GM21825 (cell line): ENCODE measurements at regions not wholly inside any gene's neighbourhood (a gene's known extent, or its start where the extent isn't known, plus 50 kb on each side); places are given as distances from the start of the nearest gene placed in this dataset.
"Not testable (repeated sequence)": the region's sequence is repeated elsewhere in the genome, so short reads cannot be mapped to it uniquely, and the experiment has no call there.

ENCODE experiments used
- ATAC-seq: cut with Tn5 transposase; IDR thresholded peaks from one replicate; pipeline ENCODE4 v1.9.1; 2021; ENCODE audit warnings: mild to moderate bottlenecking, moderate library complexity; ENCODE audit not compliant: unreplicated experiment

DNA sequence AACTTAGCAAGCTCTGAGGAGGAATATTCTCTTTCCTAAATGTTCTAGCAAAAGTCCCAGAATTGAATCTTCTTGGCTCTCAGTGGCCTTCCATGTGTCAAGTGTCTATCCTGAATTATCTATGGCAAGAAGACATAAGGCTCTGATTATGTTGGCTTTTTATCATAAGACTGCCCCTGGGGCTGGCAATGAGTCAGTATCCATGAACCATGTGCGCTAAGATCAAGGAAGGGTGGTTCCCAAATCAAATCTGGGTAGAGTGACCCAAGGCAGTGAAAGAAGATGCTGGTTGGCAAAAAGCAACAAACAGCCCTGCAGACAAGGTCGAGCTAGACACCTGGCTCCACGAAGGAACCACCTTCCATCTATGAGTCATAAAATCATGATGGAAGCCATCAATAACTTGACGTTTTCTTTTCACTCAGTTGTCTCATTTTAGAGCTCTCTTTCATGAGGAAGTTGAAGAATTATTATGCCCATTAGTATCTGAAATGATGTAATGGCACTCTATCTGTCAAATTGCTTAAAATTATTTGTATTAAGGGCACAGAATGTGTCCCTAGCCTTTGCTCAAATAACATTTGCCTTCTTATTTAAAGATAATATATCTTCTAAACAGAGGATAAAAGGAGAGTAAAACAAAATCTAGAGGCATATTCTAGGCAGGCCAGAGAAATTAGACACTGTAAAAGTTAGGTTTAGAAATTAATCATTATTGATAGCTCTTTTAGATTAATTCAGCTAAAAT, 657.7 kb upstream of the GOT2 start:
- no peak for ATAC-seq

DNA sequence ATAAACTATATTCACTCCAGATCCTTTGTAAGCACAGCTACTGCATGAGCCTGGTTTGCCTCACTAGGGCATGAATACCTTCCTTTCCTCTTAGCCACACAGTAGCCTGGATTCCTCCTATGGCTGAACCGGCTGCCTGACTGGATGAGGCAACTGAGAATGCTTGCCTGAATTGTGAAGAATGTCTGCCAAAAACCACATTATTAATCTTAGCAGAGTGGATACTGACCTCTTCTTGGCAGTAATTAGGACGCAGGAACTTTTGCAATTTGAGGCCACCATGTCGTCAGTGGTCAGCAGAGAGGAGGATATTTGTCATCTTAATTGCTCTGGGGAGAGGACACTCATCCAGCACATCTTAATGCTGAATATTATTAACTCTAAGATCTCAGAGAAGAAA, 651.8 kb upstream of the GOT2 start:
- no peak for ATAC-seq

DNA sequence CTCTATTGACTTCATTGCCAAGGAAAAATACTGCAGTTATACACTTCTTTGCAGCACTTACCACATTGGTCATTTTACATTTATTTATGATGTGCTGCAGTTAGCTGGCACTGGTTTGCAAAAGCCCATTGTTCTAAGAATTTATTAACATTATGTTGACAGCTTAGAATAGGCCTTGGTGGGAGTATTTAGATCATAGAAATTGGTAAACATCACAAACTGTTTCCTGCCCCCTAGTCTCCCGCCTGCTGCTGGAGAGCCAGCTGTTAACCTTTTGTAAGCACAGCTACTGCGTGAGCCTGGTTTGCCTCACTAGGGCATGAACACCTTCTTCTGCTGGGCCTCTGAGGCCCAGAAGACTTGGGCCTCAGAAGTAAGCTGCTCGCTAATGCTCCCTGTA, 651.4 kb upstream of the GOT2 start:
- no peak for ATAC-seq

DNA sequence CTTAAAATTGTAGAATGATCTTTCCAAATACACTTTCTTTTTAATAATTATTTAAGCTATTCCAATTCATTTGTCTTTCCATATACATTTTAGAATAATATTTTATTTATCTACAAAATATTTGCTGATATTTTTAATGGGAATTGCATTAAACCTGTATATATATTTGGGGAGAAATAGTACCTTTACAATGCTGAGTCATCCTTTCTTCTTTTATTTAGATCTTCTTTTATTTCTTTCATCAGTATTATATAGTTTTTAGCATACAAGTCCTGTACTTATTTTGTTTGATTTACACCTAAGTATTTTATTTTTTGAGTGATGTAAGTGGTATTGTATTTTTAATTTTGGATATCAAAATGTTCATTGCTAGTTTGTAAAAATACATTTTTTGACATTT, 639.5 kb upstream of the GOT2 start:
- ATAC-seq, result no peak

DNA sequence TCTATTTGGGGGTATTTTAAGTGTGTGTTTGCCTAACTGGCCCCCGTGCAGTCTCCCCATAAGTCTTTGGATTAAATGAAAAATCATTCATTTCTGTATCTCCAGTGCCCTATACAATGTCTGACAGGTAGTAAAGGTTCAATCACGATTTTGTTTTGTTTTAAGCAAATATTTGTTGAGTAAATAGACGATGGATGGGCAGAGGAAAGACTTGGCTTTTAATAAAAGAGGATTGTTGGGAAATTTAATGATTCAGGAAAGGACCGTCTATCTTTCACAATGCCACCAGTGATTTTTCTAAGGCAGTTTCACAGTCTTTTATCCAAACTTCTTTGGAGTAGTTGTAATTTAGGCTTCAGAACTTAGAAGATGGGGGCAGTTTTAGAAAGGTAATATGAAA, 636.6 kb upstream of the GOT2 start:
- ATAC-seq, result no peak

DNA sequence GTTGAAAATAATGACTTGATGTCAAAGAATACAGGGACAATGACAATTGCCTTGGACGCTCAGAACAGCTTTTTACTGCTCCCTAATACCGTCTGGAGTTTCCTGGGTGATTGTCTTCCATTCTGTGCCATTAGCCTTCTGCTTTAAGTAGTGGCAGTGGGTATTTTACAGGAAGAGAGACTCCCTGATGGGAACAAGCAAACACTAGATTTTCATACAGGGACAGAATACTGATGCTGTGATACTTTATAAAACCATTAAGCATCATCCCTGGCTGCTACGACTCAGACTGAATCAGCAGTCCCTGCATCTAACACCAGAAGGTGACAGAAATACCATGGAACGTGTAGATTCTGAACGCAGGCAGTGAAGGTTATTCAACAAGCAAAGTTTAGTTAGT, 635.4 kb upstream of the GOT2 start:
- ATAC-seq, result no peak

DNA sequence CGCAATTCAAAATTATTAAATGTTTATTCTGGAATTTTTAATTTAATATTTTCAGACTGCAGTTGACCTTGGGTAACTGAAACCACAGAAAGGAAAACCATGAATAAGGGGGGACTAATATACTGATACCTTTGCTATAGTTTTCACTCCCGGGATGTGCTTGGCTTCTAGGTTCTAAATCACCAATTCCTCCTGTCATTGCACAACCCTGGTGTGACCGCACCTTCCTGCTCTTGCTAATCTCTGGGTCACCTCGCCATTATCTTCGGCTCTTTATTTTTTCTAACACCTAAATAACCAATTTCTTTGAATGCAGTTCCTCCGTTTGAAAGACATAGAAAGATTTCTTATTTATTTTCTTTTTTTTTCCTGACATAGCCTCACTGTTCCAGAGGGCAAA, 634.5 kb upstream of the GOT2 start:
- no peak for ATAC-seq

DNA sequence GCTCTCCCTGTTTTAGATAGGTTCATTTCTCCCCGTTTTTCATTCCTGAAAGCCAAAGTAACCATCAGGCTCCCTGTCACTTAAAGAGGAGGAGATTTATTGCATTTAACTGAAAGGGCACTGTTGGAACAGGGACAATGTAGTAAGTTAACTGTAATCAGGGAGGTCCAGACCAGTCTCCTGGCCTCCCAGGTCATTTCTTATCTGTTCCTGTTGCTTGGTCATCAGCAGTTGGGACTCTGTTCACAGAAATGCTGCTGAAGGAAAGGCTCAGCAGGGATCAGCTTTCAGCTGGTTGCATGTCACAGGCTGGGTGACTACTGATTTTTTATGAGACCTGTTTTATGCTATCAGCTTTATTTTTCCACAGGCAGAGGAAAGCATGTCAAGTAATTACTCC, 622.6 kb upstream of the GOT2 start:
- ATAC-seq, result no peak

DNA sequence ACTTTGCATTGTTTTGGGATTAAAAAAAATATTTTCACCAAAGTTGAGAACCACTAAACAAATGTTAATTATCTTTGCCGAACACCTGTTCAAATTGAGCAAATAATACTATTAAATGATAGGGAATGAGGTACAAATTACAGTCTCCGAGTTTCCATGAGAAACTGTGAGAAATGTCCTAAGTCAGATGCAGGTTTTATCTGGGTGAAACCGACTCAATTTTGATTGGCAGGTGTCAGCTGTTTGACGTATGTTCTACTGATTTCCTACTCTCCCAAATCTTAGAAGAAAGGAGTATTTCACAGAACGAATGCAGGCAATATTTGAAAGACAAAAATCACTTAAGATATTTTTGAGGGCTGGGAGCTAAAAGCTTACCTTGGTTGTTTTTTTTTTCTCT, 622.0 kb upstream of the GOT2 start:
- no peak for ATAC-seq

DNA sequence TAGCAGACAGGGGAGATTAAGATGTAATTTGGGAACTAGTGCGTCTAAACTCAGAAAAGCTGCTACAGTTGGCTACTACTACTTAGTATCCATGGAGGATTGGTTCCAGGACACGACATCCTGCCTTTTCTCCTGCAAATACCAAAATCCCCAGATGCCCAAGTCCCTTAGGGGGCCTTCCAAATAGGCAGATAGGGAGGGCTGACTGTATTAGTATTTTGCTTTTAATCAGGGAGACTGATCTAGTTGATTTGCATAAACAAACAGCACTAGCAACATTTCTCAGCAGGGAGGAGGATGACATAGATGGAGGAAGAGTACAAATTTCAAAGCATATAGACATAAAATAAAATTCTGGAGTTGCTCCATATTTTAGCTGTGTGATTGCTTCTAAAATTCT, 621.6 kb upstream of the GOT2 start:
- no peak for ATAC-seq

DNA sequence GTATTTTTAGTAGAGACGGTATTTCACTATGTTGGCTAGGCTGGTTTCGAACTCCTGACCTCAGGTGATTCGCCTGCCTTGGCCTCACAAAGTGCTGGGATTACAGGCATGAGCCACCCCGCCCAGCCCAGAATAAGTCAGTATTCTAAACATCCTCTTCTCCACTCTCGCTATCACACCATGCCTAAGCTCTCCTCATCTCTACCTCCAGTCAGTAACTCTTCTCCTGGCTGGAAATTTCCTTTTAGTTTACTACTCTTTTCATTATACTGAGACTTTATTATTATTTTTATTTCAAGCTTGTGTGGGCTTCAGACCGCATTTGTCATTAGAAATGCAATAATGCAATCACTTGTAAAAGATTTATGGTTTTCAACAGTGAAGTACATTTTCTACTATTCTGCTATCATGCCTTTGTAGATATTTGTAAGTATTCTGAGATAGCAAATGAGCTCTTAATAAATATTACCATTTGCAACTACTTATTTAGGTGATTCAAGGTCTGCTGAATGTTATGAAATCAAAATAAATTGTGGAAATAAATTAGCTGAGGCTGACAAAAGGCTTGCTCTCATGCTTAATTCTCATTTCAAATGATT, 617.3 kb upstream of the GOT2 start:
- no peak for ATAC-seq

DNA sequence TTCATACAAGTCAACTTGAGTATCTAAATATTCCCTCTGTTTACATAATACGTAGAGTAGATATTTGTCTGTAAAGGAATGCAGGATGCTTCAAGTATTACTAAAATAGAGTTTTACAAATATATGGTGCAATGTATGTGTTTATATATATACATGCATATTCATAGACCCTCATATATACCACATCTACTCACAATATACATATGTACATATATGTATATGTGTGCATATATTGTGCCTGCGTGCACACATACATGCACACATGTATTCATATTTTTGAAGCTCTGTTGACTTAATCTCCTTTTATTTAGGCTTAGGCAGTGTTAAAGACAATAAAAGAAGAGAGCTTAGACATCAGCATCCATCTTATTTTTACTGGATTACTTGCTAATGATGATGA, 616.6 kb upstream of the GOT2 start:
- ATAC-seq, result no peak

DNA sequence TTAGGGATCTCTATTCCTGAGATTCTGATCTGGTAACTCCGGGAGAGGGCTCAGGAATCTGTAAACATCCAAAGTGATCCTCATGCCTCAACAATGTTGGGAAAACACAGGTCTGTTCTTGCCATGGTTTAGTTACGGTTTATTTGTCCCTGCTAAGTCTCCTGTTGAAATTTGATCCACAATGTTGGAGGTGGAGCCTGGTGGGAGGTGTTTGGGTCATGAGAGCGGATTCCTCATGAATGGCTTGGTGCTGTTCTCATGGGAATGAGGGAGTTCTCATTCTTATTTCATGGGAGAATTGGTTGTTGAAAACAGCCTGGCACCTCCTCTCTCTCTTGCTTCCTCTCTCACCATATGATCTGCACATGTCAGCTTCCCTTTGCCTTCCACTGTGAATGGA, 608.6 kb upstream of the GOT2 start:
- ATAC-seq, result no peak

DNA sequence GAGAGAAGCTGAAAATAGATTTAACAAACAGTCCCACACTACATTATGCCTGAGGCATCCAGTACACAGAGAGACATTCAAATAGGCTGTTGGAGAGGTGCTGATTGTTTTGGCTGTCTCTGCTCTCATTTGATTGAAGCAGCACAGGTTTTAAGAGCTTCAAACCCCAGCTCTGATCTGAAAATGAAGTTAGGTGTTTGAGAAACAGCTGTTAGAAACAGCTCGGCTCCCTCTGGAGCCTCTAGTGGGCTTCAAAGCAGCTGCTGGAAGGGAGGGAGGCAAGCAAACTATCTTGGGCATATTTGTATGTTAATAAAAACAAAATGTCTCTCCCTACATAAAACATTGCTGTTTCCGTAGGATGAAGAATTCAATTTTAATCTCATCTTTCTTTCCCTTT, 607.3 kb upstream of the GOT2 start:
- no peak for ATAC-seq

DNA sequence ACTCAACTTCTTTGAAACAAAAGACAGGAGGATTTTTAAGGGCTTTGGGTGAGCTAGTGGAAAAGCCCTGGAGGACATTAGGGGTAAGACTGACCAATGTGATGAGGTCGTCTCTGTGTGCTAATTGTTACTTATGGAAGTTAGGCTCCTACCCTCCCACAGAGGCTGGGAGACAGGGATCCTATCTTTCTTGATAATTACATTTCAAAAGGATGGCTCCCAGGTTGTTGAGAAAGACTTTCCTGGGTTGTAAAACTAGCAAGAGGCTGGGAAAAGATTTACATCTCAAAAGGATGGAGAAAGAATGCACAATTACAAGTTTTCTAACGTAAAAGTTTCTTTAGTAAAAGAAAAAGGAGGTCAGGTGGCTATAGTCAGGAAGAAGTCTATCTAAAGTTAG, 605.8 kb upstream of the GOT2 start:
- no peak for ATAC-seq

DNA sequence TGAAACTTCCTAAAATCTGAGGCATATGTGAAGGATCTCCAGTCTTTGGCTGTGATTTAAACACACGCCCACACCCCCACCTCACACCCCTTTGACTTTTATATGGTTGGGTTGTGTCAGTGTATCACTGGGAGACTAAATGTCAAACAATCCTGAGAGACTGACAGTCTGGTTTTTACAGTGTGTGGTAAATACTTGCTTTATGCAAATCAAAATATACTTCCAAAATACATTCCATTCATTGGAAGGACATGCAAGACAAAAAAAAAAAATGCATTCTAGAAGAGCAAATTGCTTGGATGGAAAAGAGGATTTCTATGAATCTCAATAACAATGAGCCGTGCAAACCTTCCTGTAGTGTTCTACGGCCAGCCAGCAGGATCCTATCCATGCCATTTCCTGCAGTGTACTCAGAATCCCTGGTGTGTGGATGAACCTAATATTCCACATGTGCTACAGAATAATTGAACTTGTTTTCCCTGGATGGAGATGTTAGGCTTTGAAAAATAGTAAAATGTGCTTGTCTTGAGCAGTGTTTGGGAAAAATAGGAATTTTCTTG, 602.1 kb upstream of the GOT2 start:
- ATAC-seq, result no peak

DNA sequence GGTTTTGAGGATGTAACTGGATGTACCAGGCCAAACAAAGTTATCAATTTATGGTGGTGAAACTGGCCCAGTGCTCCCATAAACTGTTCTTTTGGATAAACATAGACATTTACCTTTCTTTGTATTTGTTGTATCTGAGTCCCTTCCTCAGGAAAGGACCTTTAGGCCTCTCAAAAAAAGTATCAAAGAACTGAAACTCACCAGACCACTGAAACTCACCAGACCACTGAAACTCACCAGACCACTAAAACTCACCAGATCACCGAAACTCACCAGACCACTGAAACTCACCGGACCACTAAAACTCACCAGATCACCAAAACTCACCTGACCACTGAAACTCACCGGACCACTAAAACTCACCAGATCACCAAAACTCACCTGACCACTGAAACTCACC, 597.6 kb upstream of the GOT2 start:
- not testable (repeated sequence) for ATAC-seq

DNA sequence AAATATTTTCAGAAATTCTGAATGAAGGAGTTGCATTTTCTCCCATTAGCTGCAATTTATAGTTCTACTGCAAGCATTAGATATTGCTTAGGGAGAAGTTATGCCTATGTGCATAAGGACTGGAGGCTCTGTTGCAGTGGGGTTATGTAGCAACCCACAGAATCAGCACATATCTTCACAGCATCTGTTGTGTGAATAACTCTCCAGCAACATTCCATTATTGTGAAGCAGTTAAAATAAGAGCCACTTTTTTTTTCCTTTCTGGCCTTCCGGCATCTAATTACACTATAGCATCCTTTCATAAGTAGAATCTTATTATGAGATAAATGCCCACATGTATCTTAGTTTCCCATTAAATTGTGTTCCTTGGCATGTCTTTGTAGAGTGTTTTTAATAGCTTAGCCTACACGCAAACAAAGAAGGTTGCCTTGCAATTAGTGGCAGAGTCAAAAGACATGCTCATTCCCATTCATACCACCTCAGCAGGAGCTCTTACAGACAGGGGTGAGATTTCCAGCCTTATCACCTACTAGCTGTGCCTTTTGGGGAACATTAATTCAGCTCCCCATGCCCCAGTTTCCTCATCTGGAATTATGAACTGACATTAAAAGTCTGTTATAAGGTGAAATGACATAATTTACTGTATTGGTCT, 596.0 kb upstream of the GOT2 start:
- no peak for ATAC-seq

DNA sequence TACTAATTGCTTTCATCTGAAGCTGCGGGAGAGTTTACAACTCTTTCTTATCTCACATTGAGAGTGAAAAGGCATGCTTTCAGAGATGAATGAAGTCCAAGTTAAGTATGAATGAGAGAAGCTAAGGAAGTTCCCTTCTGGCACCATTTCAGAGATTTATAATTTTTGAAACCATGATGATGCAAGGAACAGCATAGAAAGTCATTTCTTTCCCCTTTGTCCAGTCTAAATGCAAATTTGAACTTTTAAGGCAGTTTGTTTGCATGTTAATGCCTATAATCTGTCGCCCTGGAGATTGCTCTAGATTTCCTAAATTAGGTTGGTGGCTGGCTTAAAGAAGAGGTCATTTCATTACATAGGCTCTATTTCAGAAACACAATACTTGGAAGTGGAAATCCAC, 594.8 kb upstream of the GOT2 start:
- ATAC-seq, result no peak

DNA sequence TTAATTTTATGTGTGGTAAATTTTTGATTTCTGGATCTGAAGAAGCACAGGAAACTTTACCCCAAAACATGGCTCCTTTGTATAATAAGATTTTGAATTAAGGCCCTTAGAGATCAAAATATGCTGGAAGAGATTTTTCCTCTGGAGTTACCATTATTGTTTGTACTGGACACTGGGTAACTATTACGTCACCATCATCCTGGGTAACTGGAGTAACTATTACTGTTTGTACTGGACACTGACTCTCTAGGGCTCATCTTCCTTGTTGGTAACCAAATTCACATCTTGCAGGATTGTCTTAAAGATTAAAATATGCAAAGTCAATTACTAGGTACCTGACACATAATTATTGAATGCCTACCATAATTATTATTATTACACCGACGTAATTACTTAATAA, 593.8 kb upstream of the GOT2 start:
- no peak for ATAC-seq

DNA sequence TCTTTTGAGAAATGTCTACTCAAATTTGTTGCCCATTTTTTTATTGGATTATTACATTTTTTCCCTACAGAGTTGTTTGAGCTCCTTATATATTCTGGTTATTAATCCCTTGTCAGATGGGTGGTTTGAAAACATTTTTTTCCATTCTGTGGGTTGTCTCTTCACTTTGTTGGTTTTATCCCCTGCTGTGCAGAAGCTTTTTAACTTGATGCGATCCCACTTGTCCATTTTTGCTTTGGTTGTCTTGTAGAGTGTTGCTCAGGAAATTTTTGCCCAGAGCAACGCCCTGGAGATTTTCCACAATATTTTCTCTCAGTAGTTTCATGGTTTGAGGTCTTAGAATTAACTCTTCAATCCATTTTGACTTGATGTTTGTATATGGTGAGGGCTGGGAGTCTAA, 592.8 kb upstream of the GOT2 start:
- ATAC-seq, result no peak

DNA sequence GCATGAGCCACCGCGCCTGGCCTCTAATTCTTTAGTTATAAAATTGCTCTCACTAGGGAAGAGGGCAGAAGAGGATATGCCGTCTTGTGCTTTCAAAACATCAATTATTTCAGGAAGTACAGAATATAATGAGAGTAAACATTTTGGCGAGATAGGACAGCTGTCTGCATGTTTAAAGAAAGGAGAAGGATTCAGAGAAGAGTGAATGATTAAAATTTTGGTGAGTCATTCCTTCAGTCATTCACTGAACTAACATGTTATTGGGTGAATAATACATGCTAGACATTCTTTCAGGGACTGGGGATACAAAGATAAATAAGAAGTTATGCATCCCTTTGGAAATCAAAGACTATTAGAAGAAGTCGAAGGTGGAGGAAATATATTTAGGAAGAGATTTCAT, 590.3 kb upstream of the GOT2 start:
- no peak for ATAC-seq
